SKM-1 treated with dmso at 0.1 percent for 144 hours (cell line): ENCODE measurements at regions not wholly inside any gene's neighbourhood (a gene's known extent, or its start where the extent isn't known, plus 50 kb on each side); places are given as distances from the start of the nearest gene placed in this dataset.
"Not testable (repeated sequence)": the region's sequence is repeated elsewhere in the genome, so short reads cannot be mapped to it uniquely, and the experiment has no call there.

ENCODE experiments used
- DNase-seq: peaks from one replicate; lab custom pipeline; 2025; ENCODE audit not compliant: unreplicated experiment; lab: John Stamatoyannopoulos, UW

- no peak for DNase-seq
Observed at GRCh38 chr12:89289720-89290119, 62.6 kb downstream of the DUSP6 start.

- no peak for DNase-seq
Observed at GRCh38 chr12:89288959-89289358, 63.3 kb downstream of the DUSP6 start.

- no peak for DNase-seq
Observed at GRCh38 chr12:89286501-89286900, 65.8 kb downstream of the DUSP6 start.

- DNase-seq: no peak
Observed at GRCh38 chr12:89281539-89281867, 70.8 kb downstream of the DUSP6 start.

GRCh38 chr12:89280833-89281538, 71.3 kb downstream of the DUSP6 start:
- no peak for DNase-seq

GRCh38 chr12:89279499-89279898, 72.8 kb downstream of the DUSP6 start:
- DNase-seq: no peak

- DNase-seq: no peak
Observed at GRCh38 chr12:89278862-89279261, 73.4 kb downstream of the DUSP6 start.

GRCh38 chr12:89278169-89278568, 74.1 kb downstream of the DUSP6 start:
- no peak for DNase-seq

GRCh38 chr12:89276860-89277259, 75.4 kb downstream of the DUSP6 start:
- no peak for DNase-seq

- no peak for DNase-seq
Observed at GRCh38 chr12:89273525-89273924, 78.8 kb downstream of the DUSP6 start.

GRCh38 chr12:89270548-89270947, 81.8 kb downstream of the DUSP6 start:
- DNase-seq: no peak

- DNase-seq: no peak
Observed at GRCh38 chr12:89269174-89269573, 83.1 kb downstream of the DUSP6 start.

GRCh38 chr12:89267404-89267803, 84.9 kb downstream of the DUSP6 start:
- DNase-seq: no peak

- DNase-seq: not testable (repeated sequence)
Observed at GRCh38 chr12:89266574-89267188, 85.6 kb downstream of the DUSP6 start.

GRCh38 chr12:89264837-89265236, 87.5 kb downstream of the DUSP6 start:
- DNase-seq: no peak

GRCh38 chr12:89263900-89264299, 88.4 kb downstream of the DUSP6 start:
- DNase-seq: no peak

GRCh38 chr12:89262855-89263552, 89.3 kb downstream of the DUSP6 start:
- no peak for DNase-seq

- DNase-seq: no peak
Observed at GRCh38 chr12:89261982-89262381, 90.3 kb downstream of the DUSP6 start.

- DNase-seq: no peak
Observed at GRCh38 chr12:89260841-89261637, 91.3 kb downstream of the DUSP6 start.

GRCh38 chr12:89259821-89260220, 92.5 kb downstream of the DUSP6 start:
- DNase-seq: no peak

- DNase-seq: no peak
Observed at GRCh38 chr12:89258240-89258969, 93.9 kb downstream of the DUSP6 start.
